Renal pelvis (tissue), 1 donor: ENCODE measurements at regions not wholly inside any gene's neighbourhood (a gene's known extent, or its start where the extent isn't known, plus 50 kb on each side); places are given as distances from the start of the nearest gene placed in this dataset.

Source experiments
- DNase-seq: peaks from one replicate; pipeline ENCODE4 v3.0.0-alpha.2; 2013

DNA sequence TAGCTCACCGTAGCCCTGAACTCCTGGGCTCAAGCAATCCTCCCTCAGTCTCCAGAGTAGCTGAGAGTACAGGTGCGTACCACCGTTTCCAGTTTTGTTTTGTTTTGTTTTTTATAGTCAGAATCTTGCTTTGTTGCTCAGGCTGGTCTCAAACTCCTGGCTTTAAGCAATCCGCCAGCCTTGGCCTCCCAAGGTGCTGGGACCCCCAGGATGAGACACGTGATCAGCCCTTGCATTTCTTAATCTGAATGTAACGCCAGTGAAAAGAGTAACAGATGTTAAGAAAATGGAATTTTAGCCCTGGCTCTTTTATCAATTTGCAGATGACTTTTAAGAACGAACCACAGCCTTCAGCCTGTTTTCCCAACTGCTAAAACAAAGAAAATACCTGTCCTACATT is 451.3 kb downstream of the SHQ1 start:
- no peak for DNase-seq

DNA sequence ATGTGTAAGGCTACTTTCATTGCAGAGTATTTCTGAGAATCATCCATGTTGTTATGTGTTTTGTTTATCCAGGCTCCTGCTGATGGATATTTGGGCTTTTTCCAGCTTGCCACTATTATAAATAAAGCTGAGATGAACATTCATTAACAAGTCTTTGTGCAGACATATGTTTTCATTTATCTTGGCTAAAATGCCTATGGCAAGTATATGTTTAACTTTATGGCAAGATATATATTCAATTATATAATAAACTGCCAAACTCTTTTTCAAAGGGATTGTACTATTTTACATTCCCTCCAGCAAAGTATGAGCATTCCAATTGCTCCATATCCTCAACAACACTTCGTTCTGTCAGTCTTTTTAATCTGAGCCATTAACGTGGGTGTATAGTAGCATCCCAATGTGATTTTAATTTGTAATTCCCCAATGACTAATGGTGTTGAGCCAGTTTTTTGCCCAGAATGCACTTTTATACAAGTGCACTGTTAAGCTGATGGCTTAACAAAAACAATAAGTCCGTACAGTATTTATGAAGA is 452.4 kb downstream of the SHQ1 start:
- DNase-seq: no peak

DNA sequence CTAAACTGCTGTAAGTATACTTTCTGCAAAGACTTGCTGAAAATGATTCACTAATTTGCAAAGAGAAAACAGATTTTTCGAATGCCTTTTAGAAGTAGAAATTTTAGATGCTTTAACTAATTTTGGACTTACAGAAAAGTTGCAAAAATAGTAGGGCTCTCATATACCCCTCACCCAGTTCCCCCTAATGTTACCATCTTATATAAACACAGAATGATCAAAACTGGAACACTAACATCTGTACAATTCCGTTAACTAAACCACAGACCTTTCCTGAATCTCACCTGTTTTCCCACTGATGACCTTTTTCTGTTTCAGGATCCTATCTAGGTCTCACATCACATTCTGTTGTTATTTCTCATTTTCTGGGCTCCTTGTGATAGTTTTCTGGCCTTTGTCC is 454.8 kb downstream of the SHQ1 start:
- no peak for DNase-seq

DNA sequence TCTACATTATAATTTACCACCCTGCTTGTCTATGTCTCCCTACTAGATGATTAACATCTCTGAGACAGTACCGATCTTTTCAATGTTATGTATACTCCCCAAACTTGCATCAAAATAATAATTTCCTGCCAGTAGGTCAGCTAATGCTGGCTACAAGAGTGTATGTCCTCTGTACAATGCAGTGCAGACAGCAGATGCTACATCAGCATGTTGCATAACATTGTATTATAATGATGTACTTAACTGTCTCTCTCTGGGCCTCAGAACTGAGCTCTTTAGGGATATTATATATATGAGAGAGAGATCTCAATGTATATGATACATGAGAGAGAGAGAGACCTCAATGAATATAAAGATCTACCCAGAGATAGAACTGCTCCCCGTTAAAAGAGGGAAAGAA is 456.6 kb downstream of the SHQ1 start:
- no peak for DNase-seq

DNA sequence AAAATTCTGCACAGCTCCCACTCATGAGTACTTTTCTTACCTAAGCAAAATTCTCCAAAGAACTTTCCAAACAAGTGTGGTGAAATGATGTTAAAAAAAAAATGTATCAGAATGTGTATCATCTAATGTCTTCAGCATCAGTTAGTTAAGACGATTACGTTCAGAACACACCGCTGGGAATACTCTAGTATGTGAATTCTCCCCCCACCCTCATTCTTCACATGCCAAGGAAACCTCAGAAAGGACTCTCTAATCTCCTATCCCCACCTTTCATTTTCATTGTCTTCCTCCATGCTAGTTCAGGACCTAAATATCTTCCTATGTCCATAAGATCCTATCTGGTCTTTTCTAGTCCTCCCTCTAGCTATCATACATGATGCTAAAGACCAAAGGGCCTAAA is 457.4 kb downstream of the SHQ1 start:
- no peak for DNase-seq

DNA sequence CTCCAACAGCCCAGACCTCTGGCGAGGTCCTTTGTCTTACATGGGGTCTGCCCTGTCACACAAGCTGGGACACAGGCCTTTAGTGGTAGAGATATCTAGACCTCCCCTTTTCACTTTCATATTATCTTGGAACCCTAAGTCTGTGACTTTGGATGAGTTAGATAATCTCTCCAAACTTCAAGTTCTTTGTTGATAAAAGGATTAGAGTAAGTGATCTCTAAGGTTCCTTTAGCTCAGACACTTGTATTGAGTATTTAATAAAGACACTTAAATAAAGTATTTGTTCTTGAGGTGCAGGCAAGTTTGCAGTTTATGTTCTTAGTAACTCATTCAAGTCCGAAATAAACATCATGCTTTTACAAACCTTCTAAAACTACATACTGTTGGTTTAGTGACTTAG is 459.6 kb downstream of the SHQ1 start:
- DNase-seq: no peak

DNA sequence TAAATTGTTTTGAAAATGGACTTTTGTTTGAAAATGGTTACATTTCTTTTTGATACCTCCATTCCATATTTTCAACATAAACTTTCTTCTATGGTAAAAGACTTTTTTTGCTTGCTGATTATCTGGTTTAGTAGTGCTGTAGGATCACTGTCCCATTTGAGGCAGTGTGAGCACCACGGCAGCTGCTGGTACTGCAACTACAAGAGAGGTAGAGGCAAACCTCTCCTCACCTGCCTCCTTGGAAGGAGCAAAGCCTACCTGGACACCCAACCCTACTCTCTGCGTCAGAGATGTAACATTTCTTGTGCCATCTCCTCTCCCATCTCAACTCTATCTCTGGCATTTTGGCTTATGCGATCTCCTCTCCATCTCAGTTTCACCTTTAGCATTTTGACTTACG is 460.1 kb downstream of the SHQ1 start:
- DNase-seq: no peak

DNA sequence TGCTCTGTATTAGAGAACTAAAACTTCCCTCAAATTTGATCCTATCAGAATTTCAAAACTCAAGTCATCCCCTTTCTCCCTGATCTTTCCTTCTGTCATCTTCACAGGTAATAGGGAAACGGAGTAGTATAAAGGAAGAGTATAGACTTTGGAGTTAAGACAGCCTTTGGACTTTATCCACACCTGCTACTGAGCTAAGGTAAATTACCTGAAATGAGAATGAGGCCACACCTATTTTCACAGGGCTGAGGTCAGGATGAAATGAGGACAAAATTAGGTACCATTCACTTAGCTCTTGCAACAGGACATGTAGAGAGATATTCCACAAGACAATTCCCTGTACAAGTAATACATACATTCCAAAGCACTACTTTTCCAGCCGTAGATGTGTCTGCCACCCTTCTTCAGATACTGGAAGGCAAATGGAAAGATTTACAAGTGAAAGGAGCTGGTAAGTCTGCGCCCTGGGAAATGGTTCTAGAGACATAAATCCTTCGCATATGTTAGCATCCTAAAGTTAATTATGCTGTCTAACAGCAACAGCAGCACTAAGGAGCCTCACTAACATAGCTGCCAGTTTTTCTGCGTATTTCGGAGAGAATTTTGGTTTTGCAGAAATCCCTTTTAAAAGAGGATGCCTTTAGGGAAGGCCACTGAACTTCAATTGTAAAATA is 461.8 kb downstream of the SHQ1 start:
- DNase-seq: no peak

DNA sequence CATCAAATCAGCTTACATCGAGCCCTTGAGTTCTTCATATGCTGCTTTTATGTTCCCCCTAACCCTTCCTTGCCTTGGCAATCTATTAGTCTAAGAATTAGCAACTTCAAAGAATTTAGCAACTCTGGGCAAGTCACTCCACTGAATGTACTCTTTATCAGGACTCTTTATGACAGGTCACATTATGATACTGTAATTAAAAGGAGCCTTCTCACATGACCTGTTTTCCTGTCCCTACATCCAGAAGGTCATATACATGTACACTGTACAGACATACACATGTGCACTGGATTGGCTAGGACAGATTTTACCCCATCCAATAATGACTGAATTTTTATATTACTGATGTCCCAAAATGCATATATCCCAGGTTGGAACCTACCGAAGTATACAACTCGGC is 463.1 kb downstream of the SHQ1 start:
- DNase-seq: no peak

DNA sequence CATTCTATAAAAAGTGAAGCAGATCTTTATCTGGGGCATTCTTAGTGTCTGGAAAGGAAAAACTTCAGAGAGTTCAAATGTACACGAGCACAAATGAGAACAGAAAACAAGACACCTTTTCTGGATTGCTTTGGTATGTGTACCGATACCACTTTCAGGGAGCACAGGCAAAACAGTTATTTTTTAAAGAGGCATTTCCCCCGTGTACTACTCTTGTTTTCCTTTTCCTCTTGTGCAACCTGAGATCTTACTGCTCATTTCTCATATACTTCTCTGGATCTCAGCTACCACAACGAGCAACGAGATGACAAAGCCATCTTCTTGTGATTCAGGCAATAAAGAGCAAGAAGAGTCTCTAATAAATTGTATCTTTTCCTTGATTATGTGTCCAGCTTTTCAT is 463.6 kb downstream of the SHQ1 start:
- no peak for DNase-seq

DNA sequence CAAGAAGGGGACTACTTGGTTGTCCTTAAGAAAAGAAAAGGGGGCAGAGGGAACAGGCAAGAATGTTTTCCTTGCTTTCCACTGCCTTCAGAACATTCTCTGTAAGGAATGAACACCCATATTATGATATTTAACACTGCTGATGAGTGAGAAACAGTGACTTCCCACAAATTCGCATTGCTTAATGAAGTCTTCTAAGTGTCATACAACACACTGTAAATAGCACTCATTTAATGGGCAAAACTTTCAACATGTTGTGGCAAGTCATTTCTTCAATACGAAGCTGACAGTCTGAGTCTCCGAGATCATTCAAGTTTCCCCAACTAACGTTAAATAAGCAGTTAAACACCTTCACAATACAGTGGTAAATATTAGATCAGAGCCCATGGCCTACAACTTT is 464.4 kb downstream of the SHQ1 start:
- no peak for DNase-seq

DNA sequence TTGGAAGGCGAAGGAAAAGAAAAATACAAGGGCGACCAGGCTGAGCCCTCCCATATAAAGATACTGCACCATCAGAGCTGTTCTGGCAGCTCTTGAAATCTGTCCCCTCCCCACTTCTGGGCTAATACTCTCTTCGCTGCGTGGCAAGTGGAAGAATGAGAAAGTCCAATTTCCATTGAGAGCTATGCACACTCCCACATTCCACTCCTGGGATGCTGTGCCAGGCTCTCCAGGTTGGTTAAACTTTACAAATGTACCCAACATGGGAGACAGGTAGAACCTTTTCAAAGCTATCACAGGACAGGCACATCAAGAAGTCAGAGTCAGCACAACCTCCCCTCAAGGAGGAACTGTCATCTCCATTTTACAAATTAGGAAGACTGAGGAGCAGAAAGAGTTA is 465.0 kb downstream of the SHQ1 start:
- no peak for DNase-seq

DNA sequence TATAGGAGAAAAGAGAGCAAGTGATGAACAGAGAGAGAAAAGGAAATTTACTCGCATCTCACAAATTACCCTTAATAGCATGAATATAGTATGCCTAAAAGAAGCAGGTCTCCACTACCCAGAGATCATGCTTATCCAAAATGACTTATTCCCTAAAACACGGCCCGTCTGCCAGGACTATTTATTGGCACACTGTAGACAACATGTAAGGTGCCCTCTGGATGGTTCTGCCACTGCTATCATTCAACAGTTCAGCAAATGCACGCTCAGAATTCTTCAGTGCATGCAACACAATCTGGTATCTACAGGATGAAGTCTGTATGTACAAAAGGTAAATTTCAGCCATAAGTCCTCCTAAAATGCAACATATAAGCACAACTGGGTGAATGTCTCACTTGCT is 465.8 kb downstream of the SHQ1 start:
- no peak for DNase-seq

DNA sequence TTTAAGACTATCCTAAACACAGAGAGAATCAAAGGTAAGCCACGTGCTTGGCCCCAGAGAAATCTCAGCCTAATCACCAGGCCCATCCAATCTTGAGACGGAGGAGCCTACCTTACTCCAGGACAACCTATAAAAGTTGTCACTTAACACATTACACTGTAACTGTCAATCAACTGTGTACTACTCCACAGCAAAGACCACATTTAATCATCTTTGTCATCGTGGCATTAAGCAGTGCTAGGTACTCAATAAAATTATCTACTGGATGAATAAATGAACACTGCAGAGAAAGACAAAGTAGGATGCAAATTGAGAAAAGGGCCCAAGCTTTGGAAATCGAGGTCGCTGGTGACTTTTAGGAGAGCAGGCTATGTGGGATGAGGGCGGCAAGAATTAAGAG is 466.7 kb downstream of the SHQ1 start:
- DNase-seq: no peak

DNA sequence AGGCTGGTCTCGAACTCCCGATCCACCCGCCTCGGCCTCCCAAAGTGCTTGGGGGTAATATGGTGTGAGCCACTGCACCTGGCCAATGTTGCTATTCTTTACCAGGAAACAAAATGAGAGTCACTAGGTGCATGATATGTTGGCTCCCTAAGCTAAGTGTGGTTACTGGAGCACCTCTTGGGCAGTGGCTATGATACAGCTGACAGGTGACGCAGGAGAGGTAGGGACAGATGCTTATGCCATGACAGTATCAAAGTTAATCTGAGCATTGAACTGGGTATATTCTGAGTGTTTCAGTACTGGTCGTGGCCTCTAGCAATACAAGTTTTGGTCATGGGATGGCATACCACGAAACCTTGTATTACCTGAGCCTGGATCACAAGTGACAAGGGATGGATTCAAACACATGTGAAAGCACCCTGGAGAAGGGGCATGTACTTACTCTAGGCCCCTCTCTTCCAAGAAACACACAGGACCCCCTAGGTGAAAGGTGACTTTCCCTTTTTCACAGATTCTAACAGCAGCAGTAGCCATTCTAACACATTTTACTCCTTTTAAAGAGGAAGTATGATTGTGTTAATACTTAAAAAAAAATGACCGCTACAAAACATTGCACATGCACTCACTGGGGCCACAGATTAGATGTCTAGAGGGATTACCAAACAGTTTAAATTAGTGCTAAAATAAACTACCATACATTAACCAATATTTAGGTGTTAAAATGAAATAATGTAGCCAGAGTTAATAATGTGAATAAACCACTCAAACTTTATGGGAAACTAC is 467.3 kb downstream of the SHQ1 start:
- DNase-seq: no peak

DNA sequence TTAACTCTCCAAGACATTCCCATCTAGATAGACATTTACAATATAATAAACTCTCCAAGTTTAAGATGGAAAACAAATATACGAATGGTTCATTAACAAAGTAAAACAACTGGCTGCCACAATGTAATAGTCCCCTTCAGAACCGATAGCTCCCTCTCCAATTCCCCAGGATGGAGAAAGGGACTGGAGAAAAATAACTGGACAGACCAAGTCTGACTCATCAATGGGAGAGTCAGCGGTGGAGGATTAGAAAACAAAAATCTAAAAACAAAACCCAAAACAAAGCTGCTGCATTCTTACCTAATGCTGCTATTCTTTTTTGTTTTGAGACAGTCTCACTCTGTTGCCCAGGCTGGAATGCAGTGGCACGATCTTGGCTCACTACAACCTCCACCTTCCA is 468.1 kb downstream of the SHQ1 start:
- no peak for DNase-seq

DNA sequence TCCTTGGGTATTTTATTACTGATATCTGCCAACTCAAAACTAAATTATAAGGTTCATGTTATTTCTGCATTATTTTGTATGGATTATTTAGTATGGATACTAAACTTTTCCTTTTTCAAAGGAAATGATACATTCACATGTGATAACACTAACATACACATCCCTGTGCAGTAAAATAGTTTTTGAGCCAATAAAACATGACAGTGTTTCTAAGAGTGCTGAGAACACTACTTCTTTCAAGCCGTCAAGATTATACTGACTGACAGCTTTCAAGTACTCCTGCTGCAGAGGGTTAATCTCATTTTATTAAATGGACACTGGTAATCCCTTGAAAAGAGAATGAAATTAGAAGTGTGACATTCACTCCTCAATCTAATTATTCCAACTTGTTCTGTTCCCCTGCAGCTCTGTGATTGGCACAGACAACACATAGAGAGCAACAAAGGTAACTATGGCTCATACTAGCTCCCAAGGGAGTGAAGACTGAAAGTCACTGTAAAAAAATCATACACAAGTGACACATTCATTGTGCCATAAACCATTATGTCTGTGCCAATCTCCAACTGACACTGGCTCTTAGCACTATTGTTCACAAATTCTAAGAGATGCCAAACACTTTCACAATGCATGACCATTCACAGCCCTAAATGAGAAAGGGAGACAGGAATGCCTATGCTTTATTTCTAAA is 468.6 kb downstream of the SHQ1 start:
- DNase-seq: no peak

DNA sequence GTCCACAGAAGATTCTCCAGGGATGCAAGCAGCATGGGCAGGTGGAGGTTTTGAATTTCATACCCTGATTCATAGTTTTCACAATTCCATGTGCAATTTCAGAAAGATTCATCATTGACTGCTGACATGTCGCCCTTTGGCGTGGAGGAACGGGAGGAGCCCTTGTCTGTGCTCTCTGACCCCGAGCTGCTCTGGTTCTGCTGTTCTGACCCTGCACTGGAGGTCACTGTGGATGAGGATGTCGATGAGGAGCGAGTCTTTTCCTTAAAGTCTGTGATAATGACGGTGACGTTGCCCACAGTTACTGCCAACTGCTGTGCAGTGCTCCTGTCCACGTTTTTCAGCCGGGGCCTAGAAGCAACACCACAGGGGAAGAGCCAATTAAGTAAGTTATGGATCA is 470.0 kb downstream of the SHQ1 start:
- no peak for DNase-seq

DNA sequence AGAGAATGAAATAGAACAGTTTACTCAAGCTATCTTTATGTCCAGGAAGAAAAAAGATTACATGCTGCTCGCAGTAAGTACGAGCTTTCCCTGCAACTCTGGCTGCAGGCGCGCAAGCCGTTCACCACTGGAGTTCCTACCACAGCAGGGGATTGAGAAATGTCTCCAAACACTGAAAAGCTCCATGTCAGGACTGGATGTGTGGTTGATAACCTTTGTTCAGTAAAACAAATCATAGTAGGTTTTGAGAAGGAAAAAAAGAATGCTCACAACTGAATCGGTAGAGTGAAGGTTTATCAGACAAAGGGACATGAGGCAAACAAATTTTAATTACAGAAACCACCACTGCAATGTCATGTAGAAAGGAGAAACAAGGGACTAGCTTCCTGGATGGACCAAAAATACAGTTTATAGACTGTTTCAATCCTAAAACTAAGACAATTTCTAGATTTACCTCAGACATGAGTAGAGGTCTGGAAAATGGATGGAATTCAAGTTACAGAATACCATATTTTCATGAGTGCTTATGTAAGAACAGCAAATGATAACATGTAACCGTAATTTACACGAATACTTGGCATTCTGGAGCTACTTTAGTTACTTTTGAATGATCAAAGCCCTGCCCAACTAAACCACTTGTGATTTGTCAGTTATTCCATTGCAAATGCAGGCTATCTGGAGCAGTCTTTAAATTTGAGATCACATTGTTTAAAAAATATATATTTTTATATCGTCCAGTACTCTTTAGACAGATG is 471.1 kb downstream of the SHQ1 start:
- no peak for DNase-seq

DNA sequence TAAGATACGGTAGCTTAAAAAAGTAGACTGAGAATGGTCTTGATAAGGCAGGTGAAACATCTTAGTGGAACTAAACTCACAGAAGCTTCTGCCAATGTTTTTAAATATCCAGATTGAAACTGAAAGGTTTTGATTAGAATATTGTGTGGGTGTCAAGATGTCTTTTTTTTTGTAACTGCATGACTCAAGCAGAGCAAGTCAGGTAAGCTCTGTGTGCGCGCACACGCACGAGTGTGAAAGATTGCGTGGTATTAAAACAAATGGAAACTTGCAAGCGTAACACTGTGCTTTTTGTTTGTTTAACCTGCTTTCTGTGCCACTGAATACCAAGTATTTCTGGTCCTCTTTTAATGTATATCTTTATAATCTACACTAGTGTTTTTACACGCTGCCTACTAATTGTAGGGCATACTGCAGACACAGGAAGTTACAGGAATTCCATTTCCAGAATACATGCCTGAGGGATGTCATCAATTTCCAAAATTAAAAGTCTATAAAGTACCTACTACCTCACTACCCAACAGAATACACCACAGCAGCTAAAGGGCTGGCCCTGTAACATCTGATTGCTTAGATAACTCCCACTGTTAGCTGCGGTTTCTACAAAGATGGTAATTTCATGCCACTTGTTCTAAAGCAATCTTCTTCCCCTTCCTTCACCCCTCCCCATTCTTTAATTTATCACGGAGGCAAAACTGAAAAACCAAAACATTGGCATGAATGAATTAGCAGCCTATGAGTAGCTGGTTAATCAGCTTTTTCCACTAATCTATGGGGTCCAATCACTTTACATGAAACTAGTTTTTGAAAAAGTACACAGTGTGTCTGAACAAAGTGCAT is 472.8 kb downstream of the SHQ1 start:
- DNase-seq: no peak

DNA sequence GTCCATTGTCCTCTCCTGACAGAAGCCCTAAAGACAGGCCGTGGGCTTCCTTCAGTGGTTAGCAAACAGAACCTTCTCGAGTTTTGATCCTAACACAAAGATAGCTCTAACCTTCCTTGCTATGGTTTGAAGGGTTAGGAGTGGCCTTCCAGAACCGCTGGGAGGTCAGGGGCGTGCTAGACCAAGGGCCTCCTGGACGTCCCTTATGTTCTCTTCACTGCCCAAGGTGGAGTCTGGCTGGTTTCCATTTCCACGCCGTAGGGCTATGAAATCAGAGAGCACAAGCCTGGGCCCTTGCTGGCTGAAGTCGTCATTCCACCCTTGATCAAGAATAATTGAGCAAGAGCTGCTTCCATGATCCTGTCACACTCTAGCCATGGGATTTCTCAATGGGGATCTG is 475.1 kb downstream of the SHQ1 start:
- no peak for DNase-seq
